Type B pancreatic cell (in vitro differentiated cells): ENCODE measurements at regions not wholly inside any gene's neighbourhood (a gene's known extent, or its start where the extent isn't known, plus 50 kb on each side); places are given as distances from the start of the nearest gene placed in this dataset.

Experiments
- DNase-seq: peaks from one replicate; pipeline ENCODE4 v3.0.0; 2021; ENCODE audit warnings: mixed read lengths; ENCODE audit not compliant: unreplicated experiment; ENCODE audit errors: extremely low spot score
- H3K27ac Mint-ChIP-seq: 2 replicates; pipeline ENCODE4 v1.8.0; 2021; ENCODE audit warnings: mild to moderate bottlenecking, mixed read lengths
- H3K27me3 Mint-ChIP-seq: 2 replicates; pipeline ENCODE4 v1.8.0; 2021; ENCODE audit warnings: mixed read lengths
- H3K36me3 Mint-ChIP-seq: 2 replicates; pipeline ENCODE4 v1.8.0; 2021; ENCODE audit warnings: mixed read lengths
- H3K4me1 Mint-ChIP-seq: one replicate; pipeline ENCODE4 v1.8.0; 2021; ENCODE audit warnings: mixed read lengths; ENCODE audit not compliant: unreplicated experiment
- H3K4me3 Mint-ChIP-seq: 2 replicates; pipeline ENCODE4 v1.8.0; 2021; ENCODE audit warnings: mild to moderate bottlenecking, mixed read lengths
- H3K9me3 Mint-ChIP-seq: 2 replicates; pipeline ENCODE4 v1.8.0; 2021; ENCODE audit warnings: mixed read lengths
- CTCF ChIP-seq: fragments of 200-600 bp; sonication (generic); conservative IDR thresholded peaks from 2 replicates; pipeline ENCODE4 v1.5.0; 2021; ENCODE audit warnings: antibody characterized with exemption, mild to moderate bottlenecking

- Mint-ChIP-seq H3K9me3 (peaks cover 4% of the 10 kb centered on the region), H3K36me3 (peaks cover 5% of the 10 kb centered on the region), H3K4me1 (no peaks in the 10 kb centered on the region), H3K4me3 (no peak overlapping the region), H3K27ac (no peak overlapping the region), H3K27me3 (no peaks in the 10 kb centered on the region)
- no peak for DNase-seq
- no peak for TF ChIP-seq CTCF
Measured at GRCh38 chr11:70788248-70789022, 390.1 kb downstream of the CTTN start.

- TF ChIP-seq CTCF: no peak
- Mint-ChIP-seq H3K9me3 (peaks cover 8% of the 10 kb centered on the region), H3K27ac (no peak overlapping the region), H3K4me1 (no peaks in the 10 kb centered on the region), H3K27me3 (no peaks in the 10 kb centered on the region), H3K4me3 (no peak overlapping the region), H3K36me3 (peaks cover 15% of the 10 kb centered on the region)
- DNase-seq: no peak
Measured at GRCh38 chr11:70790671-70791300, 392.5 kb downstream of the CTTN start.

- Mint-ChIP-seq H3K4me3 (no peak overlapping the region), H3K27me3 (no peaks in the 10 kb centered on the region), H3K36me3 (peaks cover 34% of the 10 kb centered on the region), H3K9me3 (peaks cover 8% of the 10 kb centered on the region), H3K4me1 (no peaks in the 10 kb centered on the region), H3K27ac (no peak overlapping the region)
- peak; percentile 55 for TF ChIP-seq CTCF
- DNase-seq: no peak
Measured at GRCh38 chr11:70796648-70797227, 398.4 kb downstream of the CTTN start.

- Mint-ChIP-seq H3K4me1 (no peaks in the 10 kb centered on the region), H3K36me3 (peaks cover 31% of the 10 kb centered on the region), H3K9me3 (peaks cover 6% of the 10 kb centered on the region), H3K27ac (no peak overlapping the region), H3K4me3 (no peak overlapping the region), H3K27me3 (no peaks in the 10 kb centered on the region)
- no peak for TF ChIP-seq CTCF
- no peak for DNase-seq
Measured at GRCh38 chr11:70798296-70798695, 400.0 kb downstream of the CTTN start.

GRCh38 chr11:70799386-70799785, 401.1 kb downstream of the CTTN start:
- H3K4me3 Mint-ChIP-seq: no peak overlapping the region
- H3K36me3 Mint-ChIP-seq: peaks cover 26% of the 10 kb centered on the region
- H3K27me3 Mint-ChIP-seq: no peaks in the 10 kb centered on the region
- TF ChIP-seq CTCF: no peak
- H3K9me3 Mint-ChIP-seq: peaks cover 5% of the 10 kb centered on the region
- H3K27ac Mint-ChIP-seq: no peak overlapping the region
- H3K4me1 Mint-ChIP-seq: no peaks in the 10 kb centered on the region
- no peak for DNase-seq
